HG03039 (cell line): ENCODE measurements at regions not wholly inside any gene's neighbourhood (a gene's known extent, or its start where the extent isn't known, plus 50 kb on each side); places are given as distances from the start of the nearest gene placed in this dataset.
"Not testable (repeated sequence)": the region's sequence is repeated elsewhere in the genome, so short reads cannot be mapped to it uniquely, and the experiment has no call there.

Experiments used
- ATAC-seq: cut with Tn5 transposase; IDR thresholded peaks from one replicate; pipeline ENCODE4 v1.9.1; 2021; ENCODE audit warnings: mild to moderate bottlenecking, moderate library complexity; ENCODE audit not compliant: unreplicated experiment

DNA sequence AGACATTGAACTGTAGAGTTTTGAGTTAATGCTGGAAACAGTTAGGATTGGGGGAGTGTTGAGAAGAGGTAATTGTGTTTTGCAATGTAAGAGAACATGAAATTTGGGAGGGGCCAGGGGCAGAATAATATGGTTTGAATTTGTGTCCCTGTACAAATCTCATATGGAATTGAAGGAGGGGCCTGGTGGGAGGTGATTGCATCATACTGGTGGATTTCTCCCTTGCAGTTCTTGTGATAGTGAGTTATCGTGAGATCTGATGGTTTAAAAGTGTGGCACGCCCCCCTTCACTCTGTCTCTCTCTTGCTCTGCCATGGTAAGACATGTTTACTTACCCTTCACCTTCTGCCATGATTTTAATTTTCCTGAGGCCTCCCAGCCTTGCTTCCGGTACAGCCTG lies 876.0 kb upstream of the FBXO33 start:
- ATAC-seq: no peak

DNA sequence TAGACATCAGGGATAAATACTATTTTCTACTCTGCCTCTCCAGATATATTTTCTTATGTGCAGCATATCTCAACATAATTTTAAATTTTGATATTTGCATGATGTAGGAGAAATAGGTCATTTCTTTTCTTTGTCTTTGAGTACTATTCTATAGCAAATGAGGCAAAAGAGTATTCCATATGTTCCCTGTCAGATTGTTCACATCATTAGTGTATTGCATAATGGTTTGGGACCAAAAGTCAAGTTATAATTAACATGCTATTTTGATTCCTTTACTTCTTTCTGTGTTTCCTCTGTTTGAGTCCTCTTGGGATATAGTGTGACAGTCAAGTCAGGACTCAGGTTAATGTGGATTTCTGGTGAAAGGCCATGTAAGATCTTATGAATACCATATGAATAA lies 864.6 kb upstream of the FBXO33 start:
- no peak for ATAC-seq

DNA sequence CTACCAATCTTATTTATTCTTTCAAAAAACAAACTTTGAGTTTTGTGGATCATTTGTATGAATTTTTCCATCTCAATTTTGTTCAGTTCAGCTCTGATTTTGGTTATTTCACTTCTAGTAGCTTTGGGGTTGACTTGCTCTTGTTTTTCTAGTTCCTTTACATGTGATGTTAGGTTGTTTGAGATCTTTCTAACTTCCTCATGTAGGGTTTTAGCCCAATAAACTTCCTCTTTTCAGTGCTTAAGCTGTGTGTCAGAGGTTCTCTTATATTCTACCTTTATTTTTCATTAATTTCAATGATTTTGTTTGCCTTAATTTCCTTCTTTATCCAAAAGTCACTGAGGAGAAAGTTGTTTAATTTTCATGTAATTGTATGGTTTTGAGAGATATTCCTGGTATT lies 860.4 kb upstream of the FBXO33 start:
- no peak for ATAC-seq

DNA sequence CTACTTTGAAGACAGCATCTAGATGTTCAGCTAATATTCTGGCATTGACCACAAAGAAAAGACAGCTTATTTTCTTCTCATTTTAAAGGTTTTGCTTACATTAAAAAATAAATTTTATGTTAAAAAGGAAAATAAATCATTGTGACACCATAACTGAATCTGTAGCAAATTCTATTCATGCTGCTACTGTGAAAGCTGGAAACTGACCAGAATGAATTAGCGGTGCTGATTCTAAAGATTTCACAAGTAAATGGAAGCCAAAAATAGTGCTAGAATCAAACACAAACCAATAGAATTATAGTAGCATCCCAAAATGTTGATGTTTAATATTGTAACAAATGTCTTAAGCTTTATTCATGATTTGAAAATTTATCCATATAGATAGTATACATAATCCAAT lies 850.0 kb upstream of the FBXO33 start:
- ATAC-seq: no peak

DNA sequence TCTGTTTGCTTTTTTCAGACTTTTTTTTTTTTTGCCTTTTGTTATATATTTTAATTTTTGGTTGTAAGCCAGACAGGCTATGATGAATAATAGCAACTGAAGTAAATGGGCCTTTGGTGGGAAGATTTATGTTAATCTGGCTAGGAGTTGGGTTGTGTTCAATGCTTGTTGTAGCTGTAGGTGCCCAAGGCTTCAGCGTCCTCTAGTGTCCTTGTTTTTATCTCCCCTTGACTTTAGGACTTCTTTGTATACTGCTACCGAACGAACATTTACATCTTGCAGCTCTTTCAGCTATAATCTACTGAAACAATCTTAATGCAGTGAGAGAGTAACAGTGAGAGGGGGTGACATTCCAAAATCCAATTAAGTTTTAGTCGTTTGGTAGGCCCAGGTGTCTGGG lies 848.4 kb upstream of the FBXO33 start:
- no peak for ATAC-seq

DNA sequence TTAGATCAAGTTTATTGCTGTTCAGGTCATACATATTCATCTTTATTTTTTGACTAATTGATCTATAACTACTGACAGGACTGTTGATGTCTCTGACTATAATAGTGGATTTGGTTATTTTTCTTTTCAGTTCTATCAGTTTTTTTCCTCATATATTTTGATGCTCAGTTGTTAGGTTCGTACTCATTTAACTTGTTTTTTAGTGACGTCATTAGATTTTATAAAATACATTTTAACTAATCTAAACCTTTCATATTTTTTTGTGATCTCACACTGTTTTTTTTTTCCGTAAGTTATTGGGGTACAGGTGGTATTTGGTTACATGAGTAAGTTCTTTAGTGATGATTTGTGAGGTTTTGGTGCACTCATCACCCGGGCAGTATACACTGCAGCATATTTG lies 841.2 kb upstream of the FBXO33 start:
- ATAC-seq: no peak

DNA sequence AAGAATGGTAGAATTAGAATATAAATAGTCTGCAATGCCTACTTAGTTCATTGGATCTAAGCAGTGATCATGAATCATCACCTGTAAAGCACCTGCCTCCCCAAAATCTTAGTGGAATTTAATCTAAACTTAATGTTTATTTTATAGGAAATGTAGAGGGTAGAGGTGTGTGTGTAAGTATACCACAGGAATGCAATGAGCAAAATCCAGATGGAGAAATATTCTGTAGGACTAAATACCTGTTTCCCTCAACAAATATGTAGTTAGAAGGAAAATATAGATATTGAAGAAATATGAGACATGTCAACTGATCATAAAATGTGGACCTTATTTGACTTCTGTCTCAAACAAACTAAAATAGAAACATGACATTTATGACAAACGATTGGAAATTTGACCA lies 839.2 kb upstream of the FBXO33 start:
- ATAC-seq: no peak

DNA sequence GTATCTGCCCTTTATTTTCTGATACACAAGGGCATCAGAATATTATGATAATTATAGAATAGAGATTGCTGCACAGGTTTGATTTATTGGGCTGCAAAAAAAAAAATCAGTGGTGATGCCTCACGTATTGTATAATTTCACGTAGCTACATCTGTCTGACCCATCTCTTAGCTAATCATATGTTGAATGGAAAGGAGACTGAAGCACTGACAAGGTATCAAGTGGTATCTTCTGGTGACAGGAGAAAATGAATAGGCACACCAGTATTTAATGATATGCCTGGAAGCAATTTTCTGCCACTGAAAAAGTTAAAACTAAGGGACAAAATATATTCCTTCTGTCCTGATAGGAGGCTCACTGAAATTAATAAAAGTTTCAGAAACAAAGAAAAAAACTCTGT lies 837.2 kb upstream of the FBXO33 start:
- ATAC-seq: no peak

DNA sequence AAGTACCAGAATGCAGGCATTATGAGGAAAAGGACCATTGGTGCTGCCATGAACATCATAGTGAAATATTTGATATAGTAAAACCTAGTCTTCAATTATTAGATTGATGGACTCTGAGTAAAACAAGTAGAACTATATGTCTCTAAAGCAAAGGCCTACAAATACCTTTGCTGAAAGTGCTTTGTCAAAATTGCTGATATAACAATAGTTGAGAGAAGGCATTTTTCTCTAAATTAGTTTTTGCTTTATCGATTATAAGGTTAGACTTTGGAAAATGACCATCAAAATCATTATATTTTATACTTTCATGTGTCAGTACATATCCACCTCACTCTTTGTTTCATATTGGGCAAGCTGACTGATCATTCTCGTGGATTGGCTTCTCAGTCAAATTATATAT lies 836.0 kb upstream of the FBXO33 start:
- no peak for ATAC-seq

DNA sequence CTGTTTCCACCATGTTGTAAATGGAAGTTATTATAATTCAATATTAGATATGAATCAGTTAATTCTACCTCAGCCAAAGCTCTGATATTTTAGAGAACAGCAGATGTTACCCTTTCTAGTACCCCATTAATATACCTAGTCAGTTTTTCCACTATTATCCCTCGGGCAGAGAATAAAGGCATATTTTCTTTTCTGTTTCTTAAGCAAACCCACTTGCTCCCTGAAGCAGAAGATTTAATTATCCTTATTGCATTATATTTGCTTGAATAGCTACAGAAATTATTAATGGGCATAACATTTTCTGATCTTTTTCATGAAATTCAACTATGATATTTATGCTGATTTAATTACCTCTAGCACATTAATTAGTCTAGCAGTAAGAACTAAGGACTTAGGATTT lies 832.9 kb upstream of the FBXO33 start:
- no peak for ATAC-seq

DNA sequence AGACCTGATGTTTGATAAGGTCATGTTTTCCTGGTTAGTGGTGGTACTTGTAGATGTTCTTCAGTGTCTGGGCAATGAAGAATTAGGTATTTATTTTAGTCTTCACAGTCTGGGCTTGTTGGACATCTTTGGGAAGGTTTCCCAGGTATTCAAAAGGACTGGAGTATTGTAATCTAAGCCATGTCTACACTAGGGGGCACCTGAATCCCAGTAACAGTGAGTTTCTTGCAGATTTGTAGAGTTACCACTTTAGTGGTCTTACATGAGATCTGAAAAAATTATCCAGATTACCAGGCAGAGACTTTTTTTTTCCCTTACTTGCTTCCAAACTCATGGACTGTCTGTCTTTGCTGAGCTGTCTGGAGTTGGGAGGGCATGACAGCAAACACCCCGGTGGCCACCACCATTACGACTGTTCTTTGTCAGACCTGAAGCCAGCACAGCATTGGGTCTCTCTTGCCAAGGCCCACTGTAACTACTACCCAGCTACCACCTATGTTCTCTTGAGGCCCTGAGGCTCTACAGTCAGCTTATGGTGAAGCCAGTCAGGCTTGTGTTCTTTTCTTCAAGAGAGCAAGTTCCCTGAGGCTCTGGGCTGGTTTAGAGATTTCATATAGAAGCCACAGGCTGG lies 820.7 kb upstream of the FBXO33 start:
- ATAC-seq: no peak

DNA sequence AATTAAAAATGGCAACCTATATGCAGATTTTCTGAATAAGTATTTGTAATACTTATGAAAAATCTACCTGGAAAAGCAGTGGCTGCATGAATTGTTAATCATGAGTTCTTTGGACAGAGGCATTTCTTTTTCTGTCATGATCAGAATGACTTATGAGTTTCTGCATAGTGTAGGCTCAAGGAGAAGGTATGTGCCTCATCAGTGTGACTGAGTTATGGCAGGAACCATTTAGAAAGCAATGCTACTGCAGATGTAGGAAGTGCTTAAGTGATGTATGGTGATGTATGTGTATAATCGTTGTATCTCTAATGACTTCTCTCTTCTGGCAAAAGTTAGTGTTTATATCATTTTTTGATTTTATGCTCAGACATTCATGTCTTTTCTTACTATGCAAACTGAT lies 816.4 kb upstream of the FBXO33 start:
- no peak for ATAC-seq

DNA sequence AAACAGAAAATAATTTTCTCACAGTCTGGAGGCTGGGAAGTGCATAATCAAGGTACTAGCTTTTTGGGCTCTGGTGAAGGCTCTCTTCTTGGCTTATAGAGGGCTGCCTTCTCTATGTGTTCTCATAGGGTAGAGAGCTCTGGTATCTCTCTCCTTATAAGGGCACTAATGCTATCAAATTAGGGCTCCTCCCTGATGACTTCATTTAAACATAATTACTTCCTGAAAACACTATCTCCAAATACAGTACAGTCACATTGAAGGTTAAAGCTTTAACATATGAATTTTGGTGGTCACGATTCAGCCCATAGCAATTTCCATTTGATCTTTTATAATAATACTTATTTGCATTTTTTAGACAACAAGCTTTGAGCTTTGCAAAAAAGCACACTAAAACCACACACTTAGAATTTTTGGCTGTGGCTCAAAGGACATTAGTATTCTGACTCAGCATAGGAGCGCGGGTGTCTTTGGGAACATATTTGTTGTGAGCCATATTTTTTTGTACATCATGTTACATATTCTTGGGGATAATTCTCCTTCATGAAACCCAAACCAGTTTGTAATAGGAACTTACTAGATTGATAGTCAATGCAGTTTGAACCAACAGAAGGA lies 808.1 kb upstream of the FBXO33 start:
- no peak for ATAC-seq

DNA sequence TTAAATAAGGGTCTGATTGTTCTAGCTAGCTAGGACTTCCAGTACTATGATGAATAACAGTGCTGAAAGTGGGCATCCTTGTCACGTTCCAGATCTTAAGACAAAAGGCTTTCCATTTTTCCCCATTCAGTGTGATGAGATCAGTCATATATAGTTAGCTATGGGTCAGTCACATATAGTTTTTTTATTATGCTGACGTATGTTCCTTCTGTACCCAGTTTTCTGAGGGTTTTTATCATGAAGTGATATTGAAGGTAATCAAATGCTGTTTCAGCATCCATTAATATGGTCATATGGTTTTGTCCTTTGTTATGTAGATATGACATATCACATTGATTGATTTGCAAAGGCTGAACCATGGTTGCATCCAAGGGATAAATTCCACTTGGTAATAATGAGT lies 800.1 kb upstream of the FBXO33 start:
- ATAC-seq: no peak

DNA sequence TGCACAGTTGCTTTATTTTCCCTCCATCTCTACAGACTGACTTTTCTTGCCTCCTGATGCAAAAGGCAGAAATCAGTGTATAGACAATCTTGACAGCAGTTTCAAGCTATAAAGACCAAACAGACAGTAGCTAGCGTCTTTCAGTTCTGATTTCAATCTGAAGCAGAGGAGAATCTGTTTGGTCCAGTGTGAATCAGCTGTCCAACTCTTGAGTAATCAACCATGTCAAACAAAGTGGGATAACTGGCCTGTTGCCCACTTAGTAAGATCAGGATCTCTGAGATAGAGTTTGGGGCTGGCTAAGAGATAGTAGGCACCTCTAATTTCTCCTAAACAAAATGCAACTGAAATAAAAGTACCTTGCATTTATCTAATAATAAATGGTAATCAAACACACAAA lies 797.4 kb upstream of the FBXO33 start:
- ATAC-seq: no peak

DNA sequence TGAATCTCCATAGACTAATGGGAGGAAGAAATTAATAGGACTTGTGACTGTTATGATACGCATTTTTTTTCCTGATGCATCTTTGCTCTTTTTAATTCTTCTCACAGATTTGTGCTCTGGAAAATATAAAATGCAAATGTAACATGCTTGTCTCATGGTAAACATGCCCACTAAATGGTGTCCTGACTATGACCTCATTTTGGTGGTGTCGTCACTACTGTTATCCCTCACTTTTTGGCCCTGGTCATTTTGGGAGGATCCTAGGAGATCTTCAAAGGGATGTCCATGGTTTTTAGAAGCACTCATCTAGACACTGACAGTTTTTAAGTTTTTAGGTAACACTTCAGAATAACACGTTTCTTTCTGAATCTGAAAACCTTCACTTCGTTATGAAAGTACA lies 790.8 kb upstream of the FBXO33 start:
- ATAC-seq: no peak

DNA sequence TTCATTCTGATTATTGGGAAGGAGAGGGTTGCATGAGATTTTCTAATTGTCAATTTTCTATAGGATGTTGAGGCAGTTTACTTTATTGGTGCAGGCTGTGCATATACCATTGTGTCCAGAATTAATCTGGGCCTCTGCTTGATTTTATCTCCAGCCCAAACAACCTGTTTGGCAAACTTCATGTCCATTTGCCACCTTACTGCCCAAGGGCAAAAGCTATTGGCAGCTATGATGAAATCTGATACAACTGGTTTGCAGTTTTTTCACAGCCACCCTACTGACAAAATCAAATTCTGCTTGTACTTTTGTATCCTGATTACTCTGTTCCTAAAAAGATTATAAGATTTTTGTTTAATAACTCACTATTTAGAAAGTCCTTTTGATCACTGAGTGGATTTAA lies 789.2 kb upstream of the FBXO33 start:
- no peak for ATAC-seq

DNA sequence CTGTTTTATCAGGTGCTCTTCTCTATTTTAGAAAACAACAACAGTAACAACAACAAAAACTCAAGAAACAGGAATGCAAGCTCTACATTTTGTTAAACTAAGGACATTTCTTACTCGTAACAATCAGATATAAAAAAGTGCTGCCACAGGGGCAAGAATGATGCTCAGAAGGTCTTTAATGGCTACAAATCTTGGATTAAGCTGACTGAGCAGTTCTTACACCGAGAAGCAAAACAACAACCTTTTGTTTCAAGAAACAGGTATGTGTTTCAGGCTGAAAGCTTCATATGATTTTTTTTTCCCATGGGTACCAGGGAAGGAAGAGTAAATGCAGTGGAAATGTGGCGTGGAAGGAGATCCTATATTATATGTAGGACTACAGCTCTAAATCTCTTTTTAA lies 786.8 kb upstream of the FBXO33 start:
- ATAC-seq: no peak

DNA sequence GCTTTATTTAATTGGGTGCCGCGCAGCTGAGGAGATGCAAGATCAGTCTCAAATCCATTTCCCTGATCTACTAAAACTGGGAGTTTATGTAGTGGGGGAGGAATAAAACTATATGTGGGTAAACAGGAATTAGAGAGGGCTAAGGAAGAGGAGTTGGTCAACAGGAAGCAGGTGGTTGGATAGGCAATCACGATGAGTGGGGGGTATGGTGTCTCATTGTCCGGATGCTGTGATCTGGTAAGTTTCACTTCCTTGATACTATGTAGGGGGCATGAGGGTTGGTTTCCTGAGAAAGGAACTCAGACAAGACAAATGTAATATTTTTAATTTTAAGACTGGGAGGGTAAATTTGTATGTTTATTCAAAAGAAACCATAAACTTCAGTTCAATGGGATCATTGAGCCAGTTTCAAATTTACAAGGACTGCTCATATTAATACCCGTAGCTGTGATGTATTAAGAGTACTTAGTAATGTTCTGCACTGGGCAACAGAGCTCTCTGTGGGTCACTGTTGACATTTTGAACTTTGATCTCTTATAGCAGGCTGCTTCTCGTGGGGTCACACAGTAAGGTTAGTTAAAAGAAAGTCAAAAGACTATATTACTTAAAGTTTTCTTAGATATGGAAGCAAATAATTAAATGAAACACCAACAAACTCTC lies 786.2 kb upstream of the FBXO33 start:
- ATAC-seq: no peak

DNA sequence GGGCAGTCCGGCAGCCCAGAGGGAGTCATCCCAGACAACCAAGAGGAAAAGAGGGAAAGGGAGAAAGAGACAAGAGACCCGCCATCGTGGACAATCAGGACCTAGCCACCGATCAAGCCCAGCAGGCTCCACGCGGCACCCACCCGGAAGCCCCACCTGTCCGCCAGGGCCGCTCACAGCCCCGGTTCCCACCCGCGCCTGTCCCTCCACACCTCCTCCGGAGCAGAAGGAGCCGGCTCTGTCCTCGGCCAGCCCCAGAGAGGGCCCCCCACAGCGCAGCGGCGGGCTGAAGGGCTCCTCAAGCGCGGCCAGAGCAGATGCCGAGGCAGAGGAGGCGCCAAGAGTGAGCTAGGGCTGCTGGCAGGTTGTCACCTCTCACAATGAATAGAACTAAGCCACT lies 784.7 kb upstream of the FBXO33 start:
- ATAC-seq: no peak

DNA sequence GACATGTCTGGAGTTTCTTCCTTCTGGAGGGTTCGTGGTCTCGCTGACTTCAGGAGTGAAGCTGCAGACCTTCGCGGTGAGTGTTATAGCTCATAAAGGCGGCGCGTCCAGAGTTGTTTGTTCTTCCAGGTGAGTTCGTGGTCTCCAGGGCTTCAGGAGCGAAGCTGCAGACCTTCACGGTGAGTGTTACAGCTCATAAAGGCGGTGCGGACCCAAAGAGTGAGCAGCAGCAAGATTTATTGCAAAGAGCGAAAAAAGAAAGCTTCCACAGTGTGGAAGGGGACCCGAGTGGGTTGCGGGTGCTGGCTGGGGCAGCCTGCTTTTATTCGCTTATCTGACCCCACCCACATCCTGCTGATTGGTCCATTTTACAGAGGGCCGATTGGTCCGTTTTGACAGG lies 784.2 kb upstream of the FBXO33 start:
- not testable (repeated sequence) for ATAC-seq

DNA sequence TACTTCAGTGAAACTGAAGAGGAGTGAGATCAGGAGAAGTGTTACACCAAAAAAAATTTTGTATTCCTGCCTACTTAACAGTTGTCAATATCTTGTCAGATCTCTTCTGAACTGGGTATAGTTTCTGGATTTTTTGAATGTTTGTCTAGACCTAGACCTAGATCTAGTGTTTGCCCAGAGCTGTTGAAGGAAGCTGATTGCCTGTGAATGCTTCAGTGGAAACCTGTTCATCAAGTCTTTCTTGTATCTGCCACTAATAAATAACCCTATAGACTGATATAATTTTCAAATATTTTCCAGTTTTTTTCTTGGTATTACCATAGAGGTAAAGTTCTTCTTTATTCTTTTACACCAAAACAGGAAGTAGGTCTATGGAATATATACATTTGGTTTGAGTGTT lies 781.5 kb upstream of the FBXO33 start:
- no peak for ATAC-seq
